Smooth muscle cell (in vitro differentiated cells): ENCODE measurements at regions not wholly inside any gene's neighbourhood (a gene's known extent, or its start where the extent isn't known, plus 50 kb on each side); places are given as distances from the start of the nearest gene placed in this dataset.

Source experiments
- DNase-seq: peaks from one replicate; lab custom pipeline; 2025; ENCODE audit not compliant: unreplicated experiment; lab: John Stamatoyannopoulos, UW
- H2AFZ ChIP-seq: fragments of 200-600 bp; sonication (generic); 2 replicates; pipeline ENCODE4 v1.6.0; 2016; ENCODE audit warnings: antibody characterized with exemption, low read depth, mild to moderate bottlenecking
- H3F3A ChIP-seq: fragments of 200-600 bp; sonication (generic); 2 replicates; pipeline ENCODE4 v1.6.0; 2017; ENCODE audit warnings: antibody characterized with exemption, low read depth
- H3K27ac ChIP-seq: fragments of 200-600 bp; sonication (generic); 2 replicates; pipeline ENCODE4 v1.5.1; 2016; ENCODE audit warnings: low read depth, mild to moderate bottlenecking
- H3K27me3 ChIP-seq: fragments of 200-600 bp; sonication (generic); 2 replicates; pipeline ENCODE4 v1.6.1; 2016; ENCODE audit warnings: low read depth, mild to moderate bottlenecking
- H3K36me3 ChIP-seq: fragments of 200-600 bp; sonication (generic); 2 replicates; pipeline ENCODE4 v1.5.1; 2016; ENCODE audit warnings: low read depth
- H3K4me1 ChIP-seq: fragments of 200-600 bp; sonication (generic); 2 replicates; pipeline ENCODE4 v1.5.1; 2016; ENCODE audit warnings: low read depth
- H3K4me2 ChIP-seq: fragments of 200-600 bp; sonication (generic); 2 replicates; pipeline ENCODE4 v1.6.0; 2016; ENCODE audit warnings: mild to moderate bottlenecking
- H3K4me3 ChIP-seq: fragments of 200-600 bp; sonication (generic); 2 replicates; pipeline ENCODE4 v1.5.1; 2016; ENCODE audit warnings: mild to moderate bottlenecking
- H3K79me2 ChIP-seq: fragments of 200-600 bp; sonication (generic); 2 replicates; pipeline ENCODE4 v1.6.0; 2016; ENCODE audit warnings: low read depth, mild to moderate bottlenecking
- H3K9ac ChIP-seq: fragments of 200-600 bp; sonication (generic); 2 replicates; pipeline ENCODE4 v1.6.0; 2016; ENCODE audit warnings: low read depth
- H3K9me3 ChIP-seq: fragments of 200-600 bp; sonication (generic); replicated peaks from 2 replicates; pipeline ENCODE4 v1.5.1; 2016; ENCODE audit warnings: low read depth
- H4K20me1 ChIP-seq: fragments of 200-600 bp; sonication (generic); 2 replicates; pipeline ENCODE4 v1.6.0; 2016; ENCODE audit warnings: low read depth
- WGBS: methylation state at CpG from one replicate; pipeline ENCODE4 v1.1.7; 2016; ENCODE audit warnings: low lambda C conversion rate; 5-methylcytosine and 5-hydroxymethylcytosine counted together
- TF ChIP-seq, protein P1 (sequence below): fragments of 200-600 bp; sonication (generic); IDR thresholded peaks from 2 replicates; pipeline ENCODE4 v1.5.1; 2017; ENCODE audit warnings: borderline replicate concordance, mild to moderate bottlenecking, antibody characterized with exemption; ENCODE audit not compliant: insufficient read depth, poor library complexity, severe bottlenecking

DNA sequence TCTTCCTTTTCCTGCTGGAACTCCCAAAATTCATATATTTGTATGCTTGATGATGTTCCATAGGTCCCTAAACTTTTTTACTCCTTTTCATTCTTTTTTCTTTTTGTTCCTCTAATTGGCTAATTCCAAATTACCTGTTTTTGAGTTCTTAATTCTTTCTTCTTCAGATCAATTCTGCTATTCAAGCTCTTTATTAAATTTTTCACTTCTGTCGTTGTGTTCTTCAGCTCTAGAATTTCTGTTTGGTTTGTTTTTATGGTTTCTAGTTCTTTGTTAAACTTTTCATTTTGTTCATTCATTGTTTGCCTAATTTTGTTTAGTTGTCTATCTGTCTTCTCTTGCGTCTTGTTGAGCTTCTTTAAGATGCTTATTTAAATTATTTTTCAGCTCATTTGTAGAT lies 154.8 kb downstream of the TPH2 start:
- H3K4me2 ChIP-seq = no peak overlapping the region
- H3K4me3 ChIP-seq = no peak overlapping the region
- H3K27me3 ChIP-seq = no peaks in the 10 kb centered on the region
- H3K9me3 ChIP-seq = no peaks in the 10 kb centered on the region
- WGBS = 91% methylated on average over 2 of the region's 2 CpGs
- H3F3A ChIP-seq = no peaks in the 10 kb centered on the region
- no peak for DNase-seq
- H3K79me2 ChIP-seq = no peaks in the 10 kb centered on the region
- H3K36me3 ChIP-seq = no peaks in the 10 kb centered on the region
- no peaks in the 10 kb centered on the region for H3K4me1 ChIP-seq
- TF ChIP-seq, protein P1, sequence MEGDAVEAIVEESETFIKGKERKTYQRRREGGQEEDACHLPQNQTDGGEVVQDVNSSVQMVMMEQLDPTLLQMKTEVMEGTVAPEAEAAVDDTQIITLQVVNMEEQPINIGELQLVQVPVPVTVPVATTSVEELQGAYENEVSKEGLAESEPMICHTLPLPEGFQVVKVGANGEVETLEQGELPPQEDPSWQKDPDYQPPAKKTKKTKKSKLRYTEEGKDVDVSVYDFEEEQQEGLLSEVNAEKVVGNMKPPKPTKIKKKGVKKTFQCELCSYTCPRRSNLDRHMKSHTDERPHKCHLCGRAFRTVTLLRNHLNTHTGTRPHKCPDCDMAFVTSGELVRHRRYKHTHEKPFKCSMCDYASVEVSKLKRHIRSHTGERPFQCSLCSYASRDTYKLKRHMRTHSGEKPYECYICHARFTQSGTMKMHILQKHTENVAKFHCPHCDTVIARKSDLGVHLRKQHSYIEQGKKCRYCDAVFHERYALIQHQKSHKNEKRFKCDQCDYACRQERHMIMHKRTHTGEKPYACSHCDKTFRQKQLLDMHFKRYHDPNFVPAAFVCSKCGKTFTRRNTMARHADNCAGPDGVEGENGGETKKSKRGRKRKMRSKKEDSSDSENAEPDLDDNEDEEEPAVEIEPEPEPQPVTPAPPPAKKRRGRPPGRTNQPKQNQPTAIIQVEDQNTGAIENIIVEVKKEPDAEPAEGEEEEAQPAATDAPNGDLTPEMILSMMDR = no peak
- H3K27ac ChIP-seq = no peak overlapping the region
- no peak overlapping the region for H2AFZ ChIP-seq
- no peak overlapping the region for H3K9ac ChIP-seq
- H4K20me1 ChIP-seq = no peaks in the 10 kb centered on the region

DNA sequence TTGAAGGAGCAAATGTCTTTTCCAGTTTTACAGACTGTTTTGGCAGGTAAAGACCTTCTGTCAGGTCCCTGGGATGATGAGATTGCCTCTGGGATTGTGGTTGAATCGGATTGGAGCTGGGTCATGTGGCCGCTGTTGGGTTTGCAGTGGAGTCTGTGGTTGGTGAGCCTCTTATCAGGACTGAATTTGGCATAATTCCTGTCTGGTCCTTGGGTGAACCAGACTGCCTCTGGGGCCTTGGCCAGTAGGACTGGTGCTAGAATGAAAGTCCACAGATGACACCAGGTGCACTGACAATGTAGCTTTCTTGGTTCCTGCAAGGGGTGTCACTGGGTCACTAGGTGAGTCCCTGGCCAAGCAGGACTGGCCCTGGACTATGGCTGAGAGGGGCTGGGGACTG lies 155.3 kb downstream of the TPH2 start:
- Histone ChIP-seq H3K36me3 (no peaks in the 10 kb centered on the region), H3K4me2 (no peak overlapping the region), H3K9me3 (no peaks in the 10 kb centered on the region), H3K4me3 (no peak overlapping the region), H3F3A (no peaks in the 10 kb centered on the region), H3K79me2 (no peaks in the 10 kb centered on the region), H4K20me1 (no peaks in the 10 kb centered on the region), H2AFZ (no peak overlapping the region), H3K9ac (no peak overlapping the region), H3K27ac (no peak overlapping the region), H3K27me3 (no peaks in the 10 kb centered on the region), H3K4me1 (no peaks in the 10 kb centered on the region)
- DNase-seq = no peak
- TF ChIP-seq, protein P1 = no peak
- WGBS = 93% methylated on average over 2 of the region's 2 CpGs

DNA sequence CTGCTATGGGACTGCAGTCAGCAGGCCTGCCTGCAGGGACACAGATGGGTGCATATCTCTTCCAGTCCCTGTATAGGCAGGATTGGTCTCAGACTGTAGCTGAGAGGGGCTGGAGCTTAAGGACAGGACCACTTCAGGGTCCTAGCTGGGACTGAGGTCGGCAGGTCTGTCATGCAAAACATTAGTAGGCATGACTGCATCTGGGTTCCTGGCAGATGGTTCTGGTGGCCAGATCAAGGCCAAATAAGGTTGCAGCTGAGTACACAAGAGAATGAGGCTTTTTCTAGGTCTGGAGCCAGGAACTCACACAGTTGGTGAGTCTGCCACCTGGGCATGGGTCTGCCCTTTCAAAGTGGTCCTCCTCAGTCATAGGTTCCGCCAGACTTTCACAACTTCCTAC lies 155.8 kb downstream of the TPH2 start:
- Histone ChIP-seq H3K9me3 (no peaks in the 10 kb centered on the region), H3K4me3 (no peak overlapping the region), H4K20me1 (no peaks in the 10 kb centered on the region), H3K36me3 (no peaks in the 10 kb centered on the region), H2AFZ (no peak overlapping the region), H3K4me2 (no peak overlapping the region), H3K27me3 (no peaks in the 10 kb centered on the region), H3F3A (no peaks in the 10 kb centered on the region), H3K4me1 (no peaks in the 10 kb centered on the region), H3K79me2 (no peaks in the 10 kb centered on the region), H3K9ac (no peak overlapping the region), H3K27ac (no peak overlapping the region)
- DNase-seq = no peak
- 87% methylated on average over 2 of the region's 2 CpGs for WGBS
- TF ChIP-seq, protein P1 = no peak

DNA sequence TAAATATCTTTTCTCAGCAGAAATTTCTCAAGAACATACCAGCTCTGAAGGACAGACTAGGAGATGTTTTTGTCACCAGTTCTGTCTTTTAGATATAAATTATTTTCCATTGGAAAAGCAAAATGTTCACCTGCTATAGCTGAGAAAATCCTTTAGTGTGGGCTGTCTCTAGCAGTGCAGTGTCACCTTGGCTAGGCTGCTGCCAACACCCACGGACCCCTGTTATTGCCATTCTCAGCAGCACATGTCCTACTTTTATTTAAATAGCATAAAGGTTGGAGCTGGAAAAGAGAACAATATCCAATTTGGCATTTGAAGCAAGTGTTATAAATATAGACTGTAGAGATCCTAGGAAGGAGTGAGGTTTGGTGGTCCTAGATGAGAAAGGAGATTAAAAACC lies 156.4 kb downstream of the TPH2 start:
- TF ChIP-seq, protein P1 = no peak
- no peaks in the 10 kb centered on the region for H3K79me2 ChIP-seq
- H3K4me2 ChIP-seq = no peak overlapping the region
- no peak overlapping the region for H3K4me3 ChIP-seq
- no peaks in the 10 kb centered on the region for H4K20me1 ChIP-seq
- no peaks in the 10 kb centered on the region for H3F3A ChIP-seq
- DNase-seq = no peak
- no peaks in the 10 kb centered on the region for H3K4me1 ChIP-seq
- H2AFZ ChIP-seq = no peak overlapping the region
- no peaks in the 10 kb centered on the region for H3K27me3 ChIP-seq
- no peaks in the 10 kb centered on the region for H3K36me3 ChIP-seq
- no peak overlapping the region for H3K27ac ChIP-seq
- H3K9me3 ChIP-seq = no peaks in the 10 kb centered on the region
- H3K9ac ChIP-seq = no peak overlapping the region
- 94% methylated on average over 1 of the region's 1 CpG for WGBS
